CD1c-positive myeloid dendritic cell (primary cell): ENCODE measurements at regions not wholly inside any gene's neighbourhood (a gene's known extent, or its start where the extent isn't known, plus 50 kb on each side); places are given as distances from the start of the nearest gene placed in this dataset.
A peak's percentile ranks its signal among the peaks of the same experiment; 100 is the strongest.
"Not testable (repeated sequence)": the region's sequence is repeated elsewhere in the genome, so short reads cannot be mapped to it uniquely, and the experiment has no call there.

ENCODE experiments used
- DNase-seq: peaks from one replicate; pipeline ENCODE4 v3.0.0-alpha.2; 2016; ENCODE audit errors: extremely low spot score

DNA sequence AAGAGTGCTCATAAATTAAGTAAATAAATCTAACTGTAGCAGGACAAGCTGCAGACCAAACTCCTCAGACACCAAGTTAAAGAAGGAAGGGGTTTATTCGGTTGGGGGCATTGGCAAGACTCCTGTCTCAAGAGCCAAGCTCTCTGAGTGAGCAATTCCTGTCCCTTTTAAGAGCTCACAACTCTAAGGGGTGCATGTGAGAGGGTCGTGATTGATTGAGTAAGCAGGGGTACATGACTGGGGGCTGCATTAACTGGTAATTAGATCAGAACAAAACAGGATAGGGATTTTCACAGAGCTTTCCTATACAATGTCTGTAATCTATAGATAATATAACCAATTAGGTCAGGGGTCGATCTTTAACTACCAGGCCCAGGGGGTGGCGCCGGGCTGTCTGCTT, 318.1 kb upstream of the TECRL start:
- DNase-seq = not testable (repeated sequence)

DNA sequence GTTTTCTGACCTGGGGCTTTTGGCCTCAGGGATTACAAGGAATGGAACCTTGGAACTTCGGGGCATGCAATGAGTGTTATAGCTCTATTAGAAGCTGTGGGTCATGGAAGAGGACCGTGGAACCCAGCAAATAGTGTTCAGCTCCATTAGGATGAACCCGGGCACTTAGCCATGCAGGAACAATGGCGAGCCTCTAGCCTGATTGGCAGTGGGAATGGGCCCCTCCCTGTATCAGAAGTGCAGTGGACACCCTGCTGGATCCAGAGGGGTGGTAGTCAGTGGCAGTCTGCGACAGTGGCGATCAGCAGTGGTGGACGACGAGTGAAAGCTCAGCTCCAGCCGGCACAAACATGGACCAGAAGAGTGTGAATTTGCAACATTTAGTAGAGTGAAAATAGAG, 315.4 kb upstream of the TECRL start:
- no peak for DNase-seq

GRCh38 chr4:64721106-64721505, 311.9 kb upstream of the TECRL start:
- no peak for DNase-seq

DNA sequence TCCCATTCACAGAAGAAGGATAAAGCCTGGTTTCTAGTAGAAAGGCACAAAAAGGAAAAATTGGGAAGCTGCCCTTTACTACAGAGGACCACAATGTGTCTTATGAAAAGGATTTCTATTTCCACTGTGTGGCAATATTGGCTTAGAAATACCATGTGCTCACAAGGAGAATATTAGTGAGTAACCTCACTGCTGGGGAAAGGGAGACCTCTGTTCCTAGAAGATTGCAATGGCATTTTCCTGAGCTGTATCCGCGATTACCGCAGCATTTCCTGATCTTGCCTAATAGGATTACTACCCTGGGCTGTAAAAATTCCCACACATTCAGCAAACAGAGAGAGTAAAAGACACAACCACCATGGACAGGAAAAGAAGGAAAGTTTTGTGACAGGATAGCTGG, 308.8 kb upstream of the TECRL start:
- DNase-seq = no peak

DNA sequence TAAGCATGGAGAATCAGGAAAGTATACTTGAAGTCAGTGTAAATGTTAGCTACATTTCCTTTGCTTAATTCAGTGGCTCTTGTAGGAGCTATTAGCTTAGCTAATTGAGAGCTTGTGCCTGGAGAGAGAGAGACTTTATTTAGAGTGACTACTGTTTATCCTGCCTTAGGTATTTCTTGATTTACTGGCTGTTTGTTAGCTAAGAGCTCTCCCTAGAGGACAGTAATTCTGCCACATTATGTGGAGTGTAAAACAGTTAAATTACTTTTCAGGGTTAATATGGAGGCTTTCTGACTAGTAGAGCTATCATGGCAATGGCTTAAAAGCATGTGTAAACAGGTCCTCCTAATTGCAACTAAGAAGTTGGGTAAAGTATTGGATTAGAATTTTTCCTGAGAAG, 306.5 kb upstream of the TECRL start:
- DNase-seq = no peak

GRCh38 chr4:64713256-64713840, 304.1 kb upstream of the TECRL start:
- peak; percentile 3 for DNase-seq

DNA sequence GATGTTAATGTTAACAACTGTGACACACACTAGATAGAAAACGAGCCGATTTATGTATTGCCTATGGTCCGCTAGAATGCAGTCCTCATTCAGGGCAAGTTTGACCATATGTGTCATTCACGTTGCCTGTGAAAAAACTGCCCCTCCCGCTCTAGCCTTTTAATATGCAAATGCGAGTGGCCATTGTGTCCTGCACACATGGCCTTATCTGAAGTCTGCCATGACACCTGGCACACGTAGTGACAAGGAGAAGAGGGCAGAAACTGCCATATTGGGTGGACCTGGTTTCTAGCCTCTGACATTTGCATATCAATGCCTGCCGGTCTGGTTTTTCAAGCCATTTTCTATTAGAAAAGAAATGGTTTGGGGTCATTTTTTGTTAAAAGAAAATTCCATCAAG, 303.3 kb upstream of the TECRL start:
- DNase-seq = no peak

DNA sequence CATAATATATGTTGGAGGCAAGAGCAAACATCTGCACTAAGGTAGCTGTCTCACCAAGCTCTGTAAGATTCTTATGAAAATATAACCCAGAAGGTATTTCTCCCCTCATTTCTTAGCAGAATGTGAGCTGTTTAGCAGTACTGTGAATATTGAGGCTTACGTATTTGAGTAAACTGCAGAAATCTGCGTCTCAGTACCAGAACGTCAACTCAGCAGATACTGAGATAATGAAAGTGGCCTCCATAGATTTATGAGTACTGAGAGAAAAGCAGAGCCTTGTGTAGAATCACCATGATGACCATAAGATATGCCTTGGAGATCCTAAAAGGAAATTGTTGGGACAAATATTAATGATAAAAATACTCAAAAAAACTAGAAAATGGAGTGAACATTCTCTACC, 296.7 kb upstream of the TECRL start:
- no peak for DNase-seq

GRCh38 chr4:64698171-64698570, 288.9 kb upstream of the TECRL start:
- no peak for DNase-seq

DNA sequence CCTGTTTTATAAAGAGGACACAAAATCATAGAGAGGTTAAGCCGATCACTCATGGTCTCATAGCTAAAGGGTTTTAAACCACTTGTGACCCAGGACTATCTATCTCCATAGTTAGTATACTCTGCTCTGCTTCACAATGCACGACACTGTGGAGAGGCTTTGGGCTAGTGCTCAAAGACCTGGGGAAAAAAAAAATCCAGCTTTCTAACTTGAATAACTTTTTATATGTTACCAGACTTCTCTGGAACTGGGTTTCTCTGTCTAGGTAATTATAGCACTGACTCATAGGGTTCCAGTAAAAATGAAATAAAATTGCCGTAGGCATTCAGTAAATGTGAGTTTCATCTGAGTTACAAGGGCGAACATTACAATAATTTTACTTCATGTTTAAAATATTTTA, 273.7 kb upstream of the TECRL start:
- DNase-seq = no peak

DNA sequence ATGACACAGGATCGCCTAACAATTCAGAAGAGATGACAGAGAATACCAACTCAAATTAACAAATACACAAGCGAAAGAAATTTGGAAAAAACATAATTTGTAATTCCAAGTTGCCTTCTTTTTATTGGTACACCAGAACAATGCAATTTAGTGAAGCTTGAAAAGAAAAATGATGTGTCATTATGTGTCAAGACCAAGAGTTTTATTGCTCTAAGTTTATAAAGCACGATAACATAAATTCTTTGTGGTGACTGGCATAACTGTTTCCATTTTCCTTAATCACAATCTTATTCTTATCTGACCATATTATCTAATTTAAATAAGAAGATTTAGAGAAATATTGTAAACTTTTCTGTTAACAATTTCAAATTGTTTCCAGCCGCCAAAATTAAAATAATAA, 273.2 kb upstream of the TECRL start:
- no peak for DNase-seq

GRCh38 chr4:64673121-64673520, 263.9 kb upstream of the TECRL start:
- not testable (repeated sequence) for DNase-seq

GRCh38 chr4:64670647-64671046, 261.4 kb upstream of the TECRL start:
- DNase-seq = no peak

GRCh38 chr4:64643841-64644240, 234.6 kb upstream of the TECRL start:
- DNase-seq = no peak

DNA sequence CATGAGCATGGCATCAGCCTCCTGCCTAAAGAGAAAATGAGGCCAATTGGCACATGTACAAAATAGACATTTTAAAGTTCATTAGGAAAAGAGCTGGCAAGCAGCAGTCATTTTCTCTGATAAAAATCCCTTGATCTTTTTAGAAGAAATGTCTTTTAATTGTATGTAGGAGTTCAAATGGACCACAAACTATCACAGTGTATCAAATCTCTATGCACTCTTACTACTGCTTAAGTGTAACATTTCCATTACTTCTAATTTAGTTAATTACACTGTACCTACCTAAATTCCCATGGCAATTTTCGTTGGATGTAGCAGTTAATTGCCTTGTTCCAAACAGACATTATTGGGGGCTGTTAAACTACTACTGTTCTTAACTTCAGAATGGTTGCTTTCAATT, 233.7 kb upstream of the TECRL start:
- no peak for DNase-seq

DNA sequence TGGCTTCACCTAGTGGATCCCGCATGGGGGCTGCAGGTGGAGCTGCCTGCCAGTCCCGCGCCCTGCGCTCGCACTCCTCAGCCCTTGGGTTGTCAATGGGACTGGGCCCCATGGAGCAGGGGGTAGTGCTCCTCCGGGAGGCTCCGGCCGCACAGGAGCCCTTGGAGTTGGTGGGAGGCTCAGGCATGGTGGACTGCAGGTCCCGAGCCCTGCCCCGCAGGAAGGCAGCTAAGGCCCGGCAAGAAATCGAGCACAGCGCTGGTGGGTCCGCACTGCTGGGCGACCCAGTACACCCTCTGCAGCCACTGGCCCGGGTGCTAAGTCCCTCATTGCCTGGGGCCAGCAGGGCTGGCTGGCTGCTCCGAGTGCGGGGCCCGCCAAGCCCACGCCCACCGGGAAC, 231.2 kb upstream of the TECRL start:
- DNase-seq = not testable (repeated sequence)

DNA sequence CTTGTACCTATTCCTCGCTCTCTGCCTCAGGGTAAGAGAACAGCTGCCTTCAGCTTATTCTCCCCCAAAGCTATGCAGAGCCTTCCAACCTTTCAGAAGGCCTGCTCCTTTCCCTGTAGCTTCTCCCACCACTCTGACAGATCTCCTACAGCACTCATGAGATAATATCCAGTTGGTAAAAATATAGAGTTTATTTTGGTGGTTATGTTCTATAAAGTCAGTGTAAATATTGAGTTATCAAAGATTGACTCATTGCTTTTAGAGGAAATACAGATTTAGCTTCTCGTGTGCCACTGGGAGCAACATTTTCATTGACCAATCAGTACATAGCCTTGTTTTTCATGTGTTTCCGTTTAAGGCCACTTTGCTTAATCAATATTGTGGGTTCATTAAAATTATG, 216.2 kb upstream of the TECRL start:
- DNase-seq = no peak

DNA sequence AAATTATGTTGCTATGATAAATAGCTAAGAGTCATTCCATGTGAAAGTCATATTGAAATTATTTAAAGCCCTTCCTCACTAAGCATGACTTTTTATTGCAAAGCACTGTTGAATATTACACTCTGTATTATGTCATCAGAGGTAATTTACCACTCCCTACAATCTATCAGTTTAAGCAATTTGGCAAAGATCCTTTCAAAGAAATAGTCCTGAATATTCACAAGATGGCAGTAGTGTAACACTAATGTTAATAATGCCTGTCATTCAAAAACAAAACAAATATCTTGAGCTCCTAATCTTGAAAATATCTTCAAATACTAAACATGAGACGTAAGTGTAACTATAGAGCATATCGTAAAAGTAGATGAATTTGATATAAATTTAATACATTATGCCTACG, 208.6 kb upstream of the TECRL start:
- DNase-seq = no peak

DNA sequence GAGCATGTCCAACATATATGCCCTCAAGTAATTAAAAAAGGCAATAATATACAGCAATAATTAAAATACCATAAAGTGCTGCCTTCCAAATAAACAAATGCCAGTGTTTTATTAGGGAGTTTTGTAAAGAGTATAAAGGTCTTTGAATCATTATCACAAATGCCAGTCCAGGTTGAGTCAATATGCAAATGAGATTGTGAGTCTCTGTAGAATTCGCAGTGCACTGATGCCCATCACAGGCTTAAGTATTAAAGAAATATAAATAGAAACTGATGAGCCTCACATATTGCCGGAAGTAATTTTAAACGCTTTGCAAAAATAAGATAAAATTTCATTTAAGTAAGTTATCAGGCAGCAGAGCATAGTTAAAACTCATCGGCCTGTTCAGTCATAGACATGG, 205.0 kb upstream of the TECRL start:
- no peak for DNase-seq

GRCh38 chr4:64613046-64613445, 203.8 kb upstream of the TECRL start:
- DNase-seq = no peak

- DNase-seq = no peak
Measured at GRCh38 chr4:64598066-64598465, 188.8 kb upstream of the TECRL start.

DNA sequence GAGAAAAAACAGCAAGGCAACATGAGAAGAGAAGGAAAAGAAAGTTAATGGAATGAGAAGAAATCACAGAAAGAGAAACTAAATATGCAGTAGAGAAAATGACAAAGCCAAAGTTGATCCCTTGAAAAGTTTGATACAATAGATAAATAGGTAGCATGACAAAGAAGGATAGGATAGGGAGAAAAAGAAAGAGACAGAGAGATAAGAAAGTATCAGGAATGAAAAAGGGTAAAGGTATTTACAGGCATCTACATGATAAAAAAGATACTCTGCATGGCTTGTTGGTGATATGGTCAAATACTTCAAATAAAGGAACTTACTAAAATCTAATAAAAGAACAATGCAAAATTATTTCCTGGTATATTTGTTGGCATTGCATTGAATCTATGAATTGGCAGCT, 185.5 kb upstream of the TECRL start:
- DNase-seq = no peak

DNA sequence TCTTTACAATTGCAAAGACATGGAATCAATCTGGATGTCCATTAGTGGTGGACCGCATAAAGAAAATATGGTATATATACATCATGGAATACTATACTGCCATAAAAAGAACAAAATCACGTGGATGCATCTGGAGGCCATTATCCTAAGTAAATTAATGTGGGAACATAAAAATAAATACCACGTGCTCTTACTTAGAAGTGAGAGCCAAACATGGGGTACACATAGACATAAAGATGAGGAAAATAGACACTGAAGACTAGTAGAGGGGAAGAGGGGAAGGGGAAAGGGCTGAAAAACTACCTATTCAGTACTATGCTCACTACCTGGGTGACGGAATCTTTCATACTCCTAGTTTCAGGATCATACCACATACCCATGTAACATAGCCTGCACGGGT, 179.3 kb upstream of the TECRL start:
- no peak for DNase-seq

DNA sequence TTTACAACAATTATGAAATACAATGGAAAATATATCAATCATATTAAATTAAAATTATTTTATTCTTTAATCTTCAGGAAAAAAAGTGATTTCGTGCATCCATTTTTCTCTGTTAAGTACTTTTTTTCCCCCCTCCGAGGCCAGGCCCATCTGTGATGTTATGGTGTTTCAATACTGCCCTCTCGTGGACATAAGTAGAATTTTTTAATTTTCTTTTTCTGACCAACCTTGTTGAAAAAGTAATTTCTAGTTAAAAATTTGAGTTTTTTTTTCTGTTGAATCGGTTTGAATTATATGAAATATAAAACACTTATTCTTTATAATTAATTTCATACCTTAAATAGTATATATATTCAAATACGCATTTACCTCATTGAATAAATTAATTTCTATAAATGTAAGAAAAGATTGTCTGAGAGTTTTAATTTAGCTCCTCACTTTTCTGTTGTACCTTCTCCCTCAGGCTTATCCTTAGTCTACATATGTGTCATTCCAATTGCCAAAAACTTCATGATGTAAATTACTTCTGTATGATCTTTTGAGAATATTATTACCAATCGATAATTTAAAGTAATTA, 175.8 kb upstream of the TECRL start:
- peak; percentile 55 for DNase-seq
